K562 (cell line): ENCODE measurements at regions not wholly inside any gene's neighbourhood (a gene's known extent, or its start where the extent isn't known, plus 50 kb on each side); places are given as distances from the start of the nearest gene placed in this dataset.

ENCODE experiments used
- ETS2 ChIP-seq: IDR thresholded peaks from 2 replicates; pipeline ENCODE4 v1.6.1; 2016; ENCODE audit warnings: borderline replicate concordance, missing genetic modification characterization, mild to moderate bottlenecking, moderate library complexity, missing compliant biosample characterization; ENCODE audit not compliant: poor library complexity, severe bottlenecking
- MED1 ChIP-seq: sonication (generic); formaldehyde crosslinking; IDR thresholded peaks from 2 replicates; pipeline ENCODE4 v1.8.1; 2023; ENCODE audit warnings: missing genetic modification reagents, borderline replicate concordance
- POLR2A ChIP-seq: fragments of 450-650 bp; conservative IDR thresholded peaks from 2 replicates; pipeline ENCODE4 v1.6.1; 2016
- TF ChIP-seq, protein P1 (sequence below): fragments of 200-600 bp; sonication (generic); IDR thresholded peaks from one replicate; pipeline ENCODE4 v1.6.1; 2012; ENCODE audit warnings: mild to moderate bottlenecking, low read depth, low read length, inconsistent platforms
- TF ChIP-seq, protein P2 (sequence below): IDR thresholded peaks from 2 replicates; pipeline ENCODE4 v1.6.1; 2011; ENCODE audit not compliant: insufficient read length; ENCODE audit errors: extremely low read depth

DNA sequence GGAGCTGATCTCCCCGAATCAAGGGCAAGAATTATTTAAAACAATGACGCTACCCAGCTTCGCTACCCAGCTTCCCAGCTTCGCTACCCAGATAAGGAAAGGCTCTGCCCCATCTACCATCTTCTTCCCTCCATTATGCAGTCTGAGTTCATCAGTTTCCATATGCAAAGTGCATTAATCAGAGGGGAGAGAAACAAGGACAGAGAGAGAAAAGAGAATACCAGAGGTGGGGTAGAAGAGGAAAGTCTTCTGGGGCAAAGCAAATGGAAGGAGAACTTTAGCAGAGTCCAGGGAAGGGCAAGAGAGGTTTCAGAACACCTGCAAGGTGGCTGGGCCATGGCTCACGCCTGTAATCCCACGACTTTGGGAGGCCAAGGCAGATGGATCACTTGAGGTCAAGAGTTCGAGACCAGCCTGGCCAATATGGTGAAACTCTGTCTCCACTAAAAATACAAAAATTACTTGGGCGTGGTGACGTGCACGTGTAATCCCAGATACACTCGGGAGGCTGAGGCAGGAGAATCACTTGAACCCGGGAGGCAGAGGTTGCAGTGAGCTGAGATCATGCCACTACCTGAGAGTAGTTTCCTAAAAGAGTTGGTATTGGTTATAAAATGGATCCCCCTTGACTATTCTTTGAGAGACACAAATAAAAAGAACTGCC is 70.4 kb upstream of the SPATA12 start (continued):
- TF ChIP-seq, protein P1, sequence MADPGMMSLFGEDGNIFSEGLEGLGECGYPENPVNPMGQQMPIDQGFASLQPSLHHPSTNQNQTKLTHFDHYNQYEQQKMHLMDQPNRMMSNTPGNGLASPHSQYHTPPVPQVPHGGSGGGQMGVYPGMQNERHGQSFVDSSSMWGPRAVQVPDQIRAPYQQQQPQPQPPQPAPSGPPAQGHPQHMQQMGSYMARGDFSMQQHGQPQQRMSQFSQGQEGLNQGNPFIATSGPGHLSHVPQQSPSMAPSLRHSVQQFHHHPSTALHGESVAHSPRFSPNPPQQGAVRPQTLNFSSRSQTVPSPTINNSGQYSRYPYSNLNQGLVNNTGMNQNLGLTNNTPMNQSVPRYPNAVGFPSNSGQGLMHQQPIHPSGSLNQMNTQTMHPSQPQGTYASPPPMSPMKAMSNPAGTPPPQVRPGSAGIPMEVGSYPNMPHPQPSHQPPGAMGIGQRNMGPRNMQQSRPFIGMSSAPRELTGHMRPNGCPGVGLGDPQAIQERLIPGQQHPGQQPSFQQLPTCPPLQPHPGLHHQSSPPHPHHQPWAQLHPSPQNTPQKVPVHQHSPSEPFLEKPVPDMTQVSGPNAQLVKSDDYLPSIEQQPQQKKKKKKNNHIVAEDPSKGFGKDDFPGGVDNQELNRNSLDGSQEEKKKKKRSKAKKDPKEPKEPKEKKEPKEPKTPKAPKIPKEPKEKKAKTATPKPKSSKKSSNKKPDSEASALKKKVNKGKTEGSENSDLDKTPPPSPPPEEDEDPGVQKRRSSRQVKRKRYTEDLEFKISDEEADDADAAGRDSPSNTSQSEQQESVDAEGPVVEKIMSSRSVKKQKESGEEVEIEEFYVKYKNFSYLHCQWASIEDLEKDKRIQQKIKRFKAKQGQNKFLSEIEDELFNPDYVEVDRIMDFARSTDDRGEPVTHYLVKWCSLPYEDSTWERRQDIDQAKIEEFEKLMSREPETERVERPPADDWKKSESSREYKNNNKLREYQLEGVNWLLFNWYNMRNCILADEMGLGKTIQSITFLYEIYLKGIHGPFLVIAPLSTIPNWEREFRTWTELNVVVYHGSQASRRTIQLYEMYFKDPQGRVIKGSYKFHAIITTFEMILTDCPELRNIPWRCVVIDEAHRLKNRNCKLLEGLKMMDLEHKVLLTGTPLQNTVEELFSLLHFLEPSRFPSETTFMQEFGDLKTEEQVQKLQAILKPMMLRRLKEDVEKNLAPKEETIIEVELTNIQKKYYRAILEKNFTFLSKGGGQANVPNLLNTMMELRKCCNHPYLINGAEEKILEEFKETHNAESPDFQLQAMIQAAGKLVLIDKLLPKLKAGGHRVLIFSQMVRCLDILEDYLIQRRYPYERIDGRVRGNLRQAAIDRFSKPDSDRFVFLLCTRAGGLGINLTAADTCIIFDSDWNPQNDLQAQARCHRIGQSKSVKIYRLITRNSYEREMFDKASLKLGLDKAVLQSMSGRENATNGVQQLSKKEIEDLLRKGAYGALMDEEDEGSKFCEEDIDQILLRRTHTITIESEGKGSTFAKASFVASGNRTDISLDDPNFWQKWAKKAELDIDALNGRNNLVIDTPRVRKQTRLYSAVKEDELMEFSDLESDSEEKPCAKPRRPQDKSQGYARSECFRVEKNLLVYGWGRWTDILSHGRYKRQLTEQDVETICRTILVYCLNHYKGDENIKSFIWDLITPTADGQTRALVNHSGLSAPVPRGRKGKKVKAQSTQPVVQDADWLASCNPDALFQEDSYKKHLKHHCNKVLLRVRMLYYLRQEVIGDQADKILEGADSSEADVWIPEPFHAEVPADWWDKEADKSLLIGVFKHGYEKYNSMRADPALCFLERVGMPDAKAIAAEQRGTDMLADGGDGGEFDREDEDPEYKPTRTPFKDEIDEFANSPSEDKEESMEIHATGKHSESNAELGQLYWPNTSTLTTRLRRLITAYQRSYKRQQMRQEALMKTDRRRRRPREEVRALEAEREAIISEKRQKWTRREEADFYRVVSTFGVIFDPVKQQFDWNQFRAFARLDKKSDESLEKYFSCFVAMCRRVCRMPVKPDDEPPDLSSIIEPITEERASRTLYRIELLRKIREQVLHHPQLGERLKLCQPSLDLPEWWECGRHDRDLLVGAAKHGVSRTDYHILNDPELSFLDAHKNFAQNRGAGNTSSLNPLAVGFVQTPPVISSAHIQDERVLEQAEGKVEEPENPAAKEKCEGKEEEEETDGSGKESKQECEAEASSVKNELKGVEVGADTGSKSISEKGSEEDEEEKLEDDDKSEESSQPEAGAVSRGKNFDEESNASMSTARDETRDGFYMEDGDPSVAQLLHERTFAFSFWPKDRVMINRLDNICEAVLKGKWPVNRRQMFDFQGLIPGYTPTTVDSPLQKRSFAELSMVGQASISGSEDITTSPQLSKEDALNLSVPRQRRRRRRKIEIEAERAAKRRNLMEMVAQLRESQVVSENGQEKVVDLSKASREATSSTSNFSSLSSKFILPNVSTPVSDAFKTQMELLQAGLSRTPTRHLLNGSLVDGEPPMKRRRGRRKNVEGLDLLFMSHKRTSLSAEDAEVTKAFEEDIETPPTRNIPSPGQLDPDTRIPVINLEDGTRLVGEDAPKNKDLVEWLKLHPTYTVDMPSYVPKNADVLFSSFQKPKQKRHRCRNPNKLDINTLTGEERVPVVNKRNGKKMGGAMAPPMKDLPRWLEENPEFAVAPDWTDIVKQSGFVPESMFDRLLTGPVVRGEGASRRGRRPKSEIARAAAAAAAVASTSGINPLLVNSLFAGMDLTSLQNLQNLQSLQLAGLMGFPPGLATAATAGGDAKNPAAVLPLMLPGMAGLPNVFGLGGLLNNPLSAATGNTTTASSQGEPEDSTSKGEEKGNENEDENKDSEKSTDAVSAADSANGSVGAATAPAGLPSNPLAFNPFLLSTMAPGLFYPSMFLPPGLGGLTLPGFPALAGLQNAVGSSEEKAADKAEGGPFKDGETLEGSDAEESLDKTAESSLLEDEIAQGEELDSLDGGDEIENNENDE: no peak
- TF ChIP-seq ETS2 (tag) (no peak), POLR2A (no peak), MED1 (CRISPR knock-in tag) (no peak)
- TF ChIP-seq, protein P2, sequence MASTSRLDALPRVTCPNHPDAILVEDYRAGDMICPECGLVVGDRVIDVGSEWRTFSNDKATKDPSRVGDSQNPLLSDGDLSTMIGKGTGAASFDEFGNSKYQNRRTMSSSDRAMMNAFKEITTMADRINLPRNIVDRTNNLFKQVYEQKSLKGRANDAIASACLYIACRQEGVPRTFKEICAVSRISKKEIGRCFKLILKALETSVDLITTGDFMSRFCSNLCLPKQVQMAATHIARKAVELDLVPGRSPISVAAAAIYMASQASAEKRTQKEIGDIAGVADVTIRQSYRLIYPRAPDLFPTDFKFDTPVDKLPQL: no peak
